K562 (cell line): ENCODE measurements at regions not wholly inside any gene's neighbourhood (a gene's known extent, or its start where the extent isn't known, plus 50 kb on each side); places are given as distances from the start of the nearest gene placed in this dataset.

Source experiments
- ADNP ChIP-seq: fragments of 200-800 bp; sonication (Bioruptor generic); IDR thresholded peaks from 2 replicates; pipeline ENCODE4 v1.6.1; 2016; ENCODE audit warnings: missing genetic modification characterization, missing compliant biosample characterization
- ATF7 ChIP-seq: fragments of 450-650 bp; IDR thresholded peaks from 2 replicates; pipeline ENCODE4 v1.7.1; 2014; ENCODE audit warnings: mild to moderate bottlenecking, moderate library complexity
- CBFA2T3 ChIP-seq: fragments of 450-650 bp; IDR thresholded peaks from 2 replicates; pipeline ENCODE4 v1.6.1; 2017
- FOXM1 ChIP-seq, 2 experiments: fragments of 450-650 bp in 1 of 2; sonication (generic) in 1 of 2; formaldehyde crosslinking in 1 of 2; IDR thresholded peaks; 2 replicates each; pipeline versions ENCODE4 v1.6.1 to v1.9.0; 2017 to 2022; ENCODE audit warnings: low read depth in 2 of 2, mild to moderate bottlenecking in 2 of 2, missing genetic modification reagents in 1 of 2, moderate library complexity in 1 of 2
- GATAD2B ChIP-seq: fragments of 450-650 bp; IDR thresholded peaks from 2 replicates; pipeline ENCODE4 v1.6.1; 2017; ENCODE audit warnings: mild to moderate bottlenecking, borderline replicate concordance
- ID3 ChIP-seq, 2 experiments: fragments of 250-450 bp in 1 of 2; fragments of 450-650 bp in 1 of 2; sonication (Bioruptor Pico) in 1 of 2; IDR thresholded peaks; 2 replicates each; pipeline versions ENCODE4 v1.6.1 to v1.8.0; 2016 to 2021; ENCODE audit warnings: mild to moderate bottlenecking in 2 of 2, moderate library complexity in 2 of 2, missing compliant biosample characterization in 1 of 2, missing genetic modification characterization in 1 of 2
- JUND ChIP-seq, 2 experiments: IDR thresholded peaks; 2 replicates in 1 of 2; 3 replicates in 1 of 2; pipeline ENCODE4 v1.6.1; 2011; ENCODE audit warnings: borderline replicate concordance in 2 of 2, low read depth in 2 of 2, low read length in 2 of 2, improper control_type of control experiment in 1 of 2, missing biosample characterization in 1 of 2, missing genetic modification characterization in 1 of 2, missing genetic modification reagents in 1 of 2
- MNT ChIP-seq, 2 experiments: fragments of 450-650 bp; conservative IDR thresholded peaks; 2 replicates each; pipeline ENCODE4 v1.6.1; 2017; ENCODE audit warnings: mild to moderate bottlenecking in 2 of 2, moderate library complexity in 2 of 2
- NFIC ChIP-seq: fragments of 450-650 bp; IDR thresholded peaks from 2 replicates; pipeline ENCODE4 v1.6.1; 2017; ENCODE audit warnings: mild to moderate bottlenecking, inconsistent platforms
- PYGO2 ChIP-seq: fragments of 450-650 bp; IDR thresholded peaks from 2 replicates; pipeline ENCODE4 v1.6.1; 2016; ENCODE audit warnings: mild to moderate bottlenecking, missing genetic modification characterization, moderate library complexity, missing compliant biosample characterization
- REST ChIP-seq, 2 experiments: fragments of 450-650 bp; formaldehyde crosslinking in 1 of 2; IDR thresholded peaks; 2 replicates each; pipeline versions ENCODE4 v1.4.0 to v1.6.1; 2014 to 2020; ENCODE audit warnings: mild to moderate bottlenecking in 2 of 2, borderline replicate concordance in 1 of 2, low read depth in 1 of 2
- SIX5 ChIP-seq, 2 experiments: IDR thresholded peaks; 2 replicates each; pipeline ENCODE4 v1.6.1; 2011; ENCODE audit warnings: low read length in 2 of 2, borderline replicate concordance in 1 of 2, low read depth in 1 of 2, mild to moderate bottlenecking in 1 of 2, moderate library complexity in 1 of 2; ENCODE audit not compliant: insufficient read depth in 1 of 2
- TRIM24 ChIP-seq, 2 experiments: fragments of 450-650 bp; IDR thresholded peaks; 2 replicates each; pipeline ENCODE4 v1.6.1; 2016
- TRIM28 ChIP-seq: fragments of 450-650 bp; IDR thresholded peaks from 2 replicates; pipeline ENCODE4 v1.6.1; 2017
- YY1 ChIP-seq, 3 experiments: IDR thresholded peaks; 2 replicates each; pipeline ENCODE4 v1.6.1; 2011; ENCODE audit warnings: low read length in 2 of 3, mild to moderate bottlenecking in 2 of 3, moderate library complexity in 2 of 3, borderline replicate concordance in 1 of 3, control low read depth in 1 of 3, low read depth in 1 of 3; ENCODE audit not compliant: insufficient read depth in 3 of 3, insufficient replicate concordance in 2 of 3, control insufficient read depth in 1 of 3, insufficient read length in 1 of 3; ENCODE audit errors: extremely low read depth in 1 of 3
- ZNF175 ChIP-seq: fragments of 200-800 bp; sonication (Bioruptor generic); IDR thresholded peaks from 2 replicates; pipeline ENCODE4 v1.6.1; 2016; ENCODE audit warnings: low read depth, mild to moderate bottlenecking, missing genetic modification characterization, missing compliant biosample characterization
- ZSCAN29 ChIP-seq: fragments of 450-650 bp; IDR thresholded peaks from 2 replicates; pipeline ENCODE4 v1.6.1; 2017

GRCh38 chr10:64867501-64867962 lies 1346.3 kb downstream of the REEP3 start (continued):
- peak; percentile 83 for TF ChIP-seq FOXM1 (IDR thresholded peaks at IDR 0.05; ENCODE audit: low read depth)
- no peak for TF ChIP-seq FOXM1 (CRISPR knock-in tag; IDR thresholded peaks at IDR 0.05; ENCODE audit: low read depth)
- peak; percentile 38; the same call in 1 of the 2 replicates for TF ChIP-seq ATF7
- no peak for TF ChIP-seq ADNP (tag)
- TF ChIP-seq TRIM24 (IDR thresholded peaks at IDR 0.05), result peak; percentile 76 to 82
- TF ChIP-seq ZSCAN29, result no peak
- no peak for TF ChIP-seq SIX5 (IDR thresholded peaks at IDR 0.05; ENCODE audit: borderline replicate concordance in 1 of 2, insufficient read depth in 1 of 2, low read depth in 1 of 2, low read length in 2 of 2)
- no peak for TF ChIP-seq ID3 (CRISPR knock-in tag; IDR thresholded peaks at IDR 0.05)
- peak; percentile 78; the same call in 1 of the 2 replicates for TF ChIP-seq ID3 (tag; IDR thresholded peaks at IDR 0.05)
- peak; percentile 97 for TF ChIP-seq CBFA2T3
- TF ChIP-seq TRIM28, result no peak
- no peak for TF ChIP-seq YY1 (IDR thresholded peaks at IDR 0.05; ENCODE audit: borderline replicate concordance in 1 of 3, control insufficient read depth in 1 of 3, extremely low read depth in 1 of 3, insufficient read depth in 3 of 3, insufficient read length in 1 of 3, insufficient replicate concordance in 2 of 3, low read depth in 1 of 3, low read length in 2 of 3)
- TF ChIP-seq REST (IDR thresholded peaks at IDR 0.05; ENCODE audit: borderline replicate concordance), result peak; percentile 7; the same call in 1 of the 2 replicates
- TF ChIP-seq REST (CRISPR knock-in tag; IDR thresholded peaks at IDR 0.05; ENCODE audit: low read depth), result no peak
- TF ChIP-seq MNT (conservative IDR thresholded peaks at IDR 0.05), result peak; percentile 55 to 70
- TF ChIP-seq PYGO2 (tag), result no peak
- TF ChIP-seq NFIC, result peak; percentile 78
- TF ChIP-seq GATAD2B, result no peak
- no peak for TF ChIP-seq JUND (IDR thresholded peaks at IDR 0.05; ENCODE audit: borderline replicate concordance, low read depth, low read length)
- TF ChIP-seq JUND (tag; IDR thresholded peaks at IDR 0.05; ENCODE audit: borderline replicate concordance, low read depth, low read length), result 0 out of 3 replicates have a peak, but pooled peaks have one; percentile 16
- 0 out of 2 replicates have a peak, but pooled peaks have one; percentile 33 for TF ChIP-seq ZNF175 (CRISPR knock-in tag)
